GM21526 (cell line): ENCODE measurements at regions not wholly inside any gene's neighbourhood (a gene's known extent, or its start where the extent isn't known, plus 50 kb on each side); places are given as distances from the start of the nearest gene placed in this dataset.

Experiments
- ATAC-seq: cut with Tn5 transposase; IDR thresholded peaks from one replicate; pipeline ENCODE4 v1.9.1; 2021; ENCODE audit warnings: moderate library complexity; ENCODE audit not compliant: unreplicated experiment, low FRiP score

- ATAC-seq = no peak
Measured at GRCh38 chr18:43213816-43214215, 63.5 kb downstream of the SYT4 start.

- ATAC-seq = no peak
Measured at GRCh38 chr18:43211059-43211458, 66.2 kb downstream of the SYT4 start.

GRCh38 chr18:43195421-43195820 lies 79.9 kb upstream of the RIT2 start:
- ATAC-seq = no peak

GRCh38 chr18:43193336-43193735 lies 77.9 kb upstream of the RIT2 start:
- no peak for ATAC-seq

GRCh38 chr18:43192408-43192807 lies 76.9 kb upstream of the RIT2 start:
- peak; percentile 89 for ATAC-seq

GRCh38 chr18:43181711-43182110 lies 66.2 kb upstream of the RIT2 start:
- ATAC-seq = no peak

- ATAC-seq = no peak
Measured at GRCh38 chr18:43180814-43181213, 65.3 kb upstream of the RIT2 start.

- no peak for ATAC-seq
Measured at GRCh38 chr18:43175257-43175656, 59.8 kb upstream of the RIT2 start.

GRCh38 chr18:43170586-43170985 lies 55.1 kb upstream of the RIT2 start:
- ATAC-seq = no peak
